RWPE1 (cell line): ENCODE measurements at regions not wholly inside any gene's neighbourhood (a gene's known extent, or its start where the extent isn't known, plus 50 kb on each side); places are given as distances from the start of the nearest gene placed in this dataset.

Source experiments
- CTCF ChIA-PET: fragments of 350-600 bp; sonication (Branson Sonifier 250); formaldehyde crosslinking; extraction: SDS; loops from one replicate; lab custom pipeline; 2021; lab: Yijun Ruan, JAX
- POLR2A ChIA-PET: fragments of 400-600 bp; formaldehyde crosslinking; extraction: SDS; loops from one replicate; lab custom pipeline; 2020; ENCODE audit warnings: antibody characterized with exemption; ENCODE audit not compliant: low non-redundant PET; lab: Yijun Ruan, JAX
- DNase-seq: peaks from one replicate; pipeline ENCODE4 v3.0.0; 2012; ENCODE audit warnings: low spot score
- H3K27ac ChIP-seq: fragments of 450-650 bp; 2 replicates; pipeline ENCODE4 v1.5.1; 2017
- TF ChIP-seq, protein P1 (sequence below): fragments of 450-650 bp; conservative IDR thresholded peaks from 2 replicates; pipeline ENCODE4 v1.5.1; 2017; ENCODE audit warnings: low read depth, mild to moderate bottlenecking

DNA sequence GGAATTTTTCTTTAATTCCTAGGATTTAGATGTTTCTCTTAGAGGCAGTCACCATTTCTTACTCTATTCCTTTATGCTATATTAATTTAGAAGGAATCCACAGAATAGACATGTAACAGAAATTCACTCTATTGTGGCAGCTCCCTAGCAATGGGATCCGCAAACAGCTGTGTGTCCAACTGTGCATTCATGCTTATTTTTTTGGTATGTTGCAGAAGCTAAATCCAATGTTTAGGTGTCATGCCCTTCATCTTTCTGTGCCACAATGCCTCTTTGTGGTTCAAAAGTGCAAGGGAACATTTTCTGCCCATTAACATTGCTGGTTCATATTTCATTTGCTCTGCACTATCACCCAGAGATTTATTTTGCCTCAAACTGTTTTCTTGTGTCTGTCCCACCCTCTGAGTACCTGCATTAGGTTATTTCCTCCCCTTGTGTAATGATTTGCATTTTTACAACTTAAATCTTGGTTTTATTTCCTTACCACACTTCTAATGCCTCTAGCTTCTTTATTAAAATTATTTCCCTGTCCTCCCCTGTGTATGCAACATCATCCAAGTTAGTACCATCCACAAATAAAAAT, 816.5 kb downstream of the EFNA5 start:
- TF ChIP-seq, protein P1, sequence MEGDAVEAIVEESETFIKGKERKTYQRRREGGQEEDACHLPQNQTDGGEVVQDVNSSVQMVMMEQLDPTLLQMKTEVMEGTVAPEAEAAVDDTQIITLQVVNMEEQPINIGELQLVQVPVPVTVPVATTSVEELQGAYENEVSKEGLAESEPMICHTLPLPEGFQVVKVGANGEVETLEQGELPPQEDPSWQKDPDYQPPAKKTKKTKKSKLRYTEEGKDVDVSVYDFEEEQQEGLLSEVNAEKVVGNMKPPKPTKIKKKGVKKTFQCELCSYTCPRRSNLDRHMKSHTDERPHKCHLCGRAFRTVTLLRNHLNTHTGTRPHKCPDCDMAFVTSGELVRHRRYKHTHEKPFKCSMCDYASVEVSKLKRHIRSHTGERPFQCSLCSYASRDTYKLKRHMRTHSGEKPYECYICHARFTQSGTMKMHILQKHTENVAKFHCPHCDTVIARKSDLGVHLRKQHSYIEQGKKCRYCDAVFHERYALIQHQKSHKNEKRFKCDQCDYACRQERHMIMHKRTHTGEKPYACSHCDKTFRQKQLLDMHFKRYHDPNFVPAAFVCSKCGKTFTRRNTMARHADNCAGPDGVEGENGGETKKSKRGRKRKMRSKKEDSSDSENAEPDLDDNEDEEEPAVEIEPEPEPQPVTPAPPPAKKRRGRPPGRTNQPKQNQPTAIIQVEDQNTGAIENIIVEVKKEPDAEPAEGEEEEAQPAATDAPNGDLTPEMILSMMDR = no peak
- ChIA-PET POLR2A (no interaction called here), CTCF (interaction anchor here (0.6 kb wide), 1 partner anchor 383 kb away, joined by 5 read pairs; no protein-coding TSS in a partner anchor)
- no peak for DNase-seq
- H3K27ac ChIP-seq = no peak overlapping the region

GRCh38 chr5:106853266-106853665, 817.5 kb downstream of the EFNA5 start:
- no peak overlapping the region for H3K27ac ChIP-seq
- ChIA-PET CTCF (interaction anchor here (0.6 kb wide), 1 partner anchor 56 kb away, joined by 4 read pairs; no protein-coding TSS in a partner anchor), POLR2A (no interaction called here)
- TF ChIP-seq, protein P1 = no peak
- DNase-seq = no peak

- TF ChIP-seq, protein P1 = no peak
- H3K27ac ChIP-seq = no peak overlapping the region
- no peak for DNase-seq
- CTCF ChIA-PET = no interaction called here
- POLR2A ChIA-PET = no interaction called here
Measured at GRCh38 chr5:106849266-106849665, 821.5 kb downstream of the EFNA5 start.

DNA sequence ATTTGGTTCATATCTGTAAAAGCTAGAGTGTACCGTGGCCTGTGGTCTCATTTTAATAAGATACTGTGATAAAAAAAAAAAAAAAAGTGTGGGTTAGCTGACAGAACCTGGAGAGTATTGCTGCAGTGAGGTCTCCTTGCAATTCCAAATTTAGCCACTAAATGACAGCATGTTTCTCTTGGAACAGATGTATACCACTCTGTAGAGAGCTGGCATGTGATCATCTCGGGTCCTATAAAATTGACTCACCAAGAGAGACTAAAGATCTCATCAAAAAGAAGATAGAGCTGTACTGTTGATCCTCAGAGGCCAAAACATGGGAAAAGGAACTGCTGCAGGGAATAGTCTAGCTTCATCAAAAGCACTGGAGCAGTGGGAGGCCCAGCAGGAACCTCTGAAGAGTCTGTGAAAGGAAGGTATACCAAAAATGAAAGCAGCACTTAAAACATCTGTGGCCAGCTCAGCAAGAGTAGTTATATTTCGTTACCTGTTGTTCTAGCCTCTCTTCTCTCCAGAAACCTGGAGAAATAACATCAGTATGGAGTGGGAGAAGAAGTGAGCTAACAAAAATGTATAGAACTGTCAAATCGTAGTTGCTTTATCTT, 826.8 kb downstream of the EFNA5 start:
- CTCF ChIA-PET = interaction anchor here (0.6 to 1.6 kb wide), 7 partner anchors 11 to 528 kb away, joined by 3 to 9 read pairs (median 3); no protein-coding TSS in a partner anchor

DNA sequence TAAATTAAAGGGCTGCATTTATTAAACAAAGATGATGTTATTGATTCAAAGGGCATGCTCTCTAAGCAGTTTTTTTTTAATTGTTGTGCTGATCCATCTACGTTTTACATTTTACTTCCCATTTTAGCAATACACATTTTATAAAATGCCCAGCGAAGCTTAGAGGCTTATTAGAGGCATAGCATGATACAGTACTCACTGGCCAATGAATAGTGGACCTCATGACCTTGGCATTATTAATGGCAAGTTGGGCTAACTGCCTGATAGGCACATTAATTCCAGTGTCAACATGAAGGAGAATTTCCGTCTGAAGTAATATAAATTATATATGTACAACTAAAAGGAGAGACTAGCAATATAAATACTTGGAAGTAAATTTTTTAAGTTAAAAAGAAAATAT, 837.2 kb downstream of the EFNA5 start:
- no peak for DNase-seq
- POLR2A ChIA-PET = no interaction called here
- CTCF ChIA-PET = no interaction called here
- no peak overlapping the region for H3K27ac ChIP-seq
- TF ChIP-seq, protein P1 = no peak

More for the DNA sequence above, 826.8 kb downstream of the EFNA5 start:
- TF ChIP-seq, protein P1 = peak; percentile 39
- no peak overlapping the region for H3K27ac ChIP-seq
- DNase-seq = peak; percentile 26
- POLR2A ChIA-PET = interaction anchor here (0.6 to 0.7 kb wide), 2 partner anchors 189 to 828 kb away, joined by 3 to 5 read pairs; no protein-coding TSS in a partner anchor

DNA sequence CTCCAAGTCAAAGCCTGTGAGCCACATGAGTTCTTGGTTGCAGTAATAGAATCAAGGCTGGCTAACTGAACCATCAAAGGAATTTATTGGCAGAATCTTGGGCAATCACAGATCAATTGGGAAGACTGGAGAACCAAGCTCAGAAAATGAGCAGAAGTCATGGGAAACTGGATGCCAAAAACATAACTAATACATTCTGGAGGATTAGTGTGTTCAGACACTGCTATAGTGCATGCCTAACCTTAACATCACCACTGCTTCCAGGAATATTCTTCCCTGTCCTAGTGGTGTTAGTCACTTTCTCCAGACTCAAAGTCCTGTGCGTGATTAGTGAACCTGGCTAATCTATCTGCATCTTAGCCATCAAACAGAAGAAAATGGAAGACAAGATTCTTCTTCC, 843.7 kb downstream of the EFNA5 start:
- TF ChIP-seq, protein P1 = no peak
- no peak for DNase-seq
- CTCF ChIA-PET = no interaction called here

More for the DNA sequence above, 843.7 kb downstream of the EFNA5 start:
- POLR2A ChIA-PET = no interaction called here
- no peak overlapping the region for H3K27ac ChIP-seq
